HG03139 (cell line): ENCODE measurements at regions not wholly inside any gene's neighbourhood (a gene's known extent, or its start where the extent isn't known, plus 50 kb on each side); places are given as distances from the start of the nearest gene placed in this dataset.
"Not testable (repeated sequence)": the region's sequence is repeated elsewhere in the genome, so short reads cannot be mapped to it uniquely, and the experiment has no call there.

Source experiments
- ATAC-seq: cut with Tn5 transposase; IDR thresholded peaks from one replicate; pipeline ENCODE4 v1.9.1; 2021; ENCODE audit not compliant: unreplicated experiment

DNA sequence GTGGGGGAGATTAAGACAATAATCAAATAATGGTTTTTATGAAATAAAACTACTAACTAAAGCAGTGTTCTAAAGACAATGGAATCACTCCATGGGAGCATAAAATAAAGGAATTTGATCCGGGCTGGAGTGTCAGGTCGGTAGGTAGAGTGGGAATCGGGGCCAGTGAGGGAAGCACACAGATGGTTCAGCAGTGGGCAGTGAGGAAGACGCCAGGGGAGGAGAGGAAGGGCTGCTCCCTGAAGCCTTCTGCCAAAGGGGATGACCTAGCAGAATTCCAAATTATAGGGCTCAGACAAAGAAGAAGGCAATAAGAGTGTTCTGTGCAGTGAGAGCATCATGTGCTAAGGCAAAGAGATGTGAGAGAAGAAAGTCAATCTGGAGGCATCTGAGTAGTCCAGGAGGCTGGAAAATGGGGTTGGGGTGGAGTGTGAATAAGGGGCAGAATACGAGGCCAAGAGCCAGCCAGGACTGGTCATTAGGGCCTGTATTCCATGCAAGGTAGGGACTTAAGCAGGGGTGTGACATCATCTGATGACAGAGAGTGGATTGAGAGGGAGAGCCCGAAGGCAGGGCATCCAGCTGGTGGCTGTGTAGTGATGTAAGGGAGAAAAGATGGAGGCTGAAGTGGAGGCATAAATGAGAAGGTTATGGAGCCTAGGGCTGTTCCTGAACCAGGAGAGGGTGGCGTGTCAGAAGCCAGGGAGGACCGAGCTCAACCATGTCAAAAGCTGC, 137.6 kb downstream of the COPRS start:
- no peak for ATAC-seq

DNA sequence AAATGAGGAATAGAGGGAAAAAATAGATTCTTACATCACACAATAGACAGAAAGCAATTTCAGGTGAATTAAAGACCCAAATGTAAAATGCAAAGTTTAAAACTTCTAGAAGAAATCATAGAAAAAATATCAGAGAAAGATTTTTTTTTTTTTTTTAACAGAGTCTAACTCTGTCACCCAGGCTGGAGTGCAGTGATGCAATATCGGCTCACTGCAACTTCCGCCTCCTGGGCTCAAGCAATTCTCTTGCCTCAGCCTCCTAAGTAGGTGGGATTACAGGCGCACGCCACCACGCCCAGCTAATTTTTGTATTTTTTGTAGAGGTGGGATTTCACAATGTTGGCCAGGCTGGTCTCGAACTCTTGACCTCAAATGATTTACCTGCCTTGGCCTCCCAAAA, 141.8 kb downstream of the COPRS start:
- ATAC-seq = not testable (repeated sequence)

DNA sequence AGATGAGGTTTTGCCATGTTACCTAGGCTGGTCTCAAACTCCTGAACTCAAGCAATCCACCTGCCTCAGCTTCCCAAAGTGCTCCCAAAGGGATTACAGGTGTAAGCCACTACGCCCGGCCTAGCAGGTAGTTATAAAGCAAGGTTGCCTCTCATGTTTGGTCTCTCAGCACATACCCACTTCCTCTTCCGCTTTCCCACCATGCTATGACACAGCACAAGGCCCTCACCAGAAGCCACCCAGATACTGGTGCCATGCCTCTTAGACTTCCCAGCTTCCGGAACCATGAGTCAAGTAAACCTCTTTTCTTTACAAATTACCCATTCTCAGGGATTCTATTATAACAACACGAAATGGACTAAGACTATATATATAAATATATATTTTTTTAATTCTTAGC, 143.6 kb downstream of the COPRS start:
- ATAC-seq = no peak

DNA sequence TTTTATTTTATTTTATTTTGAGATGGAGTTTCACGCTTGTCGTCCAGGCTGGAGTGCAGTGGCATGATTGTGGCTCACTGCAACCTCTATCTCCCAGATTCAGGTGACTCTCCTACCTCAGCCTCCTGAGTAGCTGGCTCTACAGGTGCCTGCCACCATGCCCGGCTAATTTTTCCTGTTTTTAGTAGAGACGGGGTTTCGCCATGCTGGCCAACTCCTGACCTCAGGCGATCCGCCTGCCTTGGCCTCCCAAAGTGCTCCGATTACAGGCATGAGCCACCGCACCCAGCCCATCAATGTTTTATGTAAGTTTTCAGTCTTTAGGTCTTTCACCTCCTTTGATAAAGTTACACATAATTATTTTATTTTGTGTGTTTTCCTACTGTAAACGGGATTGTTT, 154.6 kb downstream of the COPRS start:
- no peak for ATAC-seq

DNA sequence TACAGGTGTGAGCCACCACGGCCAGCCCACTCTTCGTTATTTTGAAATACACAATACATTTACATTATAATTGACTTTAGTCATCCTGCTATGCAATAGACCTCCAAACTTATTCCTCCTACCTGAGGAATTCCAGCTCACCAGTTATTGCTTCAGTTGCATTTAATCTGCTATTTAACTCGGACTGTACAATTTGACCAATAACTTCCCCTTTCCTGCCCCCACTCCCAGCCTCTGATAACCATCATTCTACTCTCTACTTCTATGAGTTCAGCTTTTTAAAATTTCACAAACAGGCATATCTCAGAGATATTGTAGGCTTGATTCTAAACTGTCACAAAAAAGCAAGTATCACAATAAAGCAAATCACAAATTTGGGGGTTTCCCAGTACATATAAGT, 157.0 kb downstream of the COPRS start:
- ATAC-seq = no peak

DNA sequence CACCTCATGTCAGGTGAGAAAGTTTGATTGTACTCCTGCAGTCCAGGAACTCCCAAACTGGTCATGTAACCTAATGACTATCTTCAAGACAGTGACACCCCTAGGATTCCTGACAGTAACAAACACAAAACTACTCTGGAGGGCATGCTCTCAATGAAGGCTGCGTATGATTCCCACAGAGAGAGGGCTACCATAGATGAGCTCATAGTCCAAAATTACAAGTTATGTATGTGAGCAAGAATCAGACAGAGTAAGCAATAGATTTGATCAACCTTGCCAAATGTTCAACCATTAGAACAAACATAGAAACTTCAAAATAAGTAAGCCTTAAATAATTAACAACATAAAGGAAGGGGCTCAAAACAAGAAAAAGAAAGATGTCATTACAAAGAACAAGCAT, 158.1 kb downstream of the COPRS start:
- ATAC-seq = no peak

DNA sequence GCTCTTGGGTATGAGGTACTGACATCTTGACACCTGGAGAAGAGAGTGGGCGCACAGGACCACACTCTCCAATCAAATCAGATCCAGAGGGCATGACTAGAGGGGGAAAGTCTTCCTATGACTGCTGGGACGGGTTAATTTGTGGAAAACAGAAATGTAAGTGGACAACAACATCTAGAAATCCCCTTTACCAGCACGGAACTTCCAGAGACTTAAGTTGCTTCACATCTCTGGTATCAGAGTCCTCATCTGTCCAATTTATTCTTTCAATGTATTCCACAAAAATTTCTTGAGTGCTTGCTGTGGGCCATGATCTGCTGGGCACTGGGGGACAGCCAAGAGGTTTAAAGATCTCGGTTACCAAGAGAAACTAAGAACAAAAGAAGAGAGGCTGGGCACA, 159.2 kb downstream of the COPRS start:
- no peak for ATAC-seq

DNA sequence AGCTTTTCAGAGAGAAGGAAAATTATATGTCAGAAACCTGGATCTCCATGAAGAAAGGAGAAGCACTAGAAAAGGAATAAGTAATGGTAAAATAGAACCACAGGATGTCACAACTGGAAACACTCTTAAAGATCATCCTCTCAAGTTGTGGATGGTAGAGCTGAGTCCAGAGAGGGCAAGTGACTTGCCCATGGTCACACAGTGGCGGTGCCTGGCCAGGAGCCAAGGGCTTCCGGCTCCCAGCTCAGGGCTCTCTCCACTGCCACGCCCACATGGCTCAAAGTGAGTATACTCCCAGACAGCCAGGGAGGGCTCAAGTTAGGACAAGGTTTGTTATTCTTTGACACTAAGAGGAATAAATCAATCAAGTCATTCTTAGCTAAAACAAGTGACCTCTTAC, 159.8 kb downstream of the COPRS start:
- ATAC-seq = no peak

DNA sequence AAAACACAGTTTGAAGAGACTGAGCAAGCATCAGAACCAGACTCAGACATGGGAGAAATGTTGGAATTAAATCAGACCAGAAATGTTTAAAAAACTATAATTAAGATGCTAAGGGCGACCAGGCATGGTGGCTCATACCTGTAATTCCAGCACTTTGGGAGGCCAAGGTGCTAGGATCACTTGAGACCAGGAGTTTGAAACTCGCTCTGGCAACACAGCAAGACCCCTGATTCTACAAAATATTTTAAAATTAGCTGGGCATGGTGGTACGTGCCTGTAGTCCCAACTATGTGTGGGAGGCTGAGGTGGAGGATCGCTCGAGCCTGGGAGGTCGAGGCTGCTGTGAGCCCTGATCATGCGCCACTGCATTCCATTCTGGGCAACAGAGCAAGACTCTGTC, 160.3 kb downstream of the COPRS start:
- no peak for ATAC-seq

DNA sequence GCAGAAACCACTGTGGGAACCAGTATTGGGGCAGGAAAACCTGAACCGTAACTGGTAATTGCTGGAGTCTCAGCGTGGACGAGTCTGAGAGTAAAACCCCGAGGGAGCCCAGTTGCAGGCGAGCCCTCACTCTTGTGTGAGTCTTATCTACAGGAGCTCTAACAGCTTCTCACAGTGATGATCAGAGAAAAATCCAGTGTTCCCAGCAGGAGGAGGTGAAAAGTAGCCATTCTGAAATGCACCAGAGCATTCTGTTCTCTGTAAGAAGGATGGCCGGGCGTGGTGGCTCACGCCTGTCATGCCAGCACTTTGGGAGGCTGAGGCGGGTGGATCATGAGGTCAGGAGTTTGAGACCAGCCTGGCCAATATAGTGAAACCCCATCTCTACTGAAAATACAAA, 161.2 kb downstream of the COPRS start:
- no peak for ATAC-seq

DNA sequence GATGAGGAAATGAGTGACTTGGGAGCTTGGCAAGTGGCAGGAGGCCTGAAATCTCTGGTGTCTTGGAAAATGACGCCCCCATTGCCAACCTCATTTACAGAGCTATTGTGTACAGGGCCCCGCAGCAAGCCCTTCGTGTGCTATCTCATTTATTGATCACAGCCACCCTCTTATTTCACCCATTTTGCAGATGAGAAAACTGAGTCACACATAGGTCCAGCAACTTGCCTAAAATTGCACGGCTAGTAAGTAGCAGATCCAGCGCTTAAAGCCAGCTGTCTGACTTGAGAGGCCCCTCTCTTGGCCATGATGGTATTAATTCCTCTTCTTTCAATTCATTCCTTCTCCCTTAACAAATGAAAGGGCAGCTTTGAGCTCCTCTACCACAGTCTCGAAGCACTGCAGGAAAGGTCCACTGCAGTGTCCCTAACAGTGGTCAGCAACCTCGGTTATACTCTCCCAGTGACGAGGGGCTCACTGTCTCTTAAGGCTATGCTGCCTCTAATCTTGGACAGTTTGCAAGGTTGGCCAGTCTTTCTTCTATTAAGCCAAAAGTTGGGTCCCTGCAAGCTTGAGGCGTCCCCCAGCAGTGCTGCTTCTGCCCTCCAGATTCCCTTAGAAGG, 162.2 kb downstream of the COPRS start:
- ATAC-seq = no peak

DNA sequence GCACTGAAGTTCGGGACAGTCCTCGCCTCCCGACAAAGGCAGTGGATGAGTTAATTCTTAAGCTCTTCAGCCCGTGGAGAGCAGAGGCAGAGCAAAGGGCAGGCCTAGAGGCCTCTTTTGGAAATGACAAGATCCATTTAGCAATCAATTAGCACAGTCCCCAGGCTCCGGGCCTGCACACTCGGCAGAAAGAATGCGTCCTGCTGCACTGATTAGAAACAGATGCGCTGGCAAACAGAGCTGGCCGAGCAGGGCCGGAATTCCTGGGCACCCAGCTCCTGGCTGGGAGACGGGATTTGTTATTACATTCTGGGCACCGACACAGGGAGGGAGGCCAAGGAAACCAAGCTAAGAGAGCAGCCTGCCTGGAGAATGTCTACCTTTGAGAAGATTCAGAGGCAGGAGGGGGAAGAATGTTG, 162.9 kb downstream of the COPRS start:
- ATAC-seq = no peak

DNA sequence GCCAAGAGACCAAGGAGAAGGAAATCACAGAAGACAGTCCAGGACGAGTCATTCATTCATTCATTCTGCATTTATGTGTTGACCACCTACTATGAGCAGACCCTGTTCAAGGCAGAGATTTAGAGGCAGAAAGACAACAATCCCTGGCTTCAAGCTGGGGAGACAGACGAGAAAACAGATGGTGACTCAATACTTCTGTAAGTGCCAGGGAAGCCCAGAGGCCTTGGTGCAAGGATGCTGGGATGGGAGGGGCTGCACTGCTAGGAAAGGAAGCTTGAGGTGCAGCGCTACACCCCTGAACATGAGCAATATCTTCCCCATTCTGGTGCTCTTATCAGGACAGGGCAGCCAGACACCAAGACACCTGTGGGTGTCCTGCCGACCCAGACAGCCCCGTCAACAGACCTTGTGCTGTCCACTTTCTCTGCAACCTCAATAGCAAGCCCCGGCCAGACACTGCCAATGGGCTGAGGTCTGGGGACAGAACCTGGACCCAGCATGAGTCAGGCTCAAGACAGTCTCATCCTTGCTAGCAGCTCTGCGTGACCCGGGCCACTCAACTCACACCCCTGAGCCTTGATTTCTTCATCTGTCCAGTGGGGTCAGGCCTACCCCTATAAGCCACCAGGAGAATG, 163.5 kb downstream of the COPRS start:
- no peak for ATAC-seq

DNA sequence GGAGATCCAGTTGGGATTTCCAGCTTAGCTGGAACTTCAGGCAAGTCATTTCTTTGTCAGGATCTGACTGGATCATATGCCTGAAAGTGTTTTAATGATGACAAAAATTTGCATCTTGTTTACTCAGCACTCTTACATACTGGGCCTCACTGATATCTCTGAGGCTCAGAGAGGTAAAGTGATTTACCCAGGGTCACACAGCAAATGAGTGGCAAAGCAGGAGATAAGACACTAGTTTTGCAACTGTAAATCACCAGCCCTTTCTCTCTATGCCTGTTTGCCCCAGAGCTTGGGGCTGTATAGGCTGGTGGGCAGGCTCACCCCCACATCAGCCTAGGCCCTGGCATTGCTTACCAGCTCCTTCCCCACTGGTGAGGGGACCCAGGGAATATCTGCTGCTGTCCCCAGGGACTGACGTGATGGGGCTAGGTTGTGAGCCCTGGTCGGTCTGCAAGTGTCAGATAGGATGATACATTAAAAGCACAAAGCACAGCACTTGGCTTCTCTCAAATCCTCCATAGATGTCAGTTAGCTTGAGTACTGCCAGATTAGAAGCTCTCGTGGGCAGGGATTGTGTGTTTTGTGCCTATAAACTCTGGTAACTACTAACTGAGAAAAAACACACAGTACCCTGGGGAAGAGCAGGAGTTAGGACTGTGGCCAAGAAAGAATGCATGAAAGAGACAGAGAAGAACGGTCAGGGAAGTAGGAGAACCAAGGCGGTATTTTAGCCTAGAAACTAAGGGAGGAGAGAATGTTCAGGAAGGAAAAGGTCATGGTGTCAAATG, 165.4 kb downstream of the COPRS start:
- ATAC-seq = no peak

DNA sequence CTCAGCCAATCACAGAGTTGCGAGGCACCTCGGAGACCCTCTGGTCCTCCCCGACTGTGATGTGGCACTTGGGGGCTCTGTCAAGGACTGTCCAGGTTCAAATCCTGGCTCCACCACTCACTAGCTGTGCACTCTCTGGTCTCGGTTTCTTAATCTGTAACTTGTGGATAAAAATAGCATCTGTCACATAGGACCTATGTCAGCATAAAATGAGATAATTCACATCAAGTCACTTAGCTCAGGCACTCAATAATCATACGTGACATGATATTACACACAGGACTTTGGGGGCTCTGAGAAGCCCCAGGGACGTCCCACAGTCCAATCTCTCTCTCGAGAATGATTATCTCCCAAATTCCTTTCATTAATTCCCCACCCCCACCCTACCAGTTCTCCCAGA, 166.4 kb downstream of the COPRS start:
- ATAC-seq = no peak

DNA sequence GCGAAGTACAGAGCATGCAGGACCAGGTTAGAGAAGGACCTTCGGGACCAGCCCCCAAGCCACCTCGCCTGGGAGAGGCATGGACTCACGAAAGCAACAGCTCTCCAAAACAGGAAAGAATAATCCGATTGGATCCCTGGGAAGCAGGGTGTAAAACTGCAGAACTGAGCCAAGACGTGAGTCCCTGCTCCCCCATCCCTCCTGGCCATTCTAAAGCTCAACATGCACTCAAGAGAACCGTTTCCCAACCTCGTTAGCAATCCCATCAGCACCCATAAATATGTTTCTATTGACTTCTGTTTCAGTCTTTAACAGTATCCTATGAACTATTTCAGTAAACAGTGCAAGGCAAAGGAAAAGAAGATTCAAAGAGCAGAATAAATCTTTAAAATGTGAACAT, 167.0 kb downstream of the COPRS start:
- ATAC-seq = no peak

DNA sequence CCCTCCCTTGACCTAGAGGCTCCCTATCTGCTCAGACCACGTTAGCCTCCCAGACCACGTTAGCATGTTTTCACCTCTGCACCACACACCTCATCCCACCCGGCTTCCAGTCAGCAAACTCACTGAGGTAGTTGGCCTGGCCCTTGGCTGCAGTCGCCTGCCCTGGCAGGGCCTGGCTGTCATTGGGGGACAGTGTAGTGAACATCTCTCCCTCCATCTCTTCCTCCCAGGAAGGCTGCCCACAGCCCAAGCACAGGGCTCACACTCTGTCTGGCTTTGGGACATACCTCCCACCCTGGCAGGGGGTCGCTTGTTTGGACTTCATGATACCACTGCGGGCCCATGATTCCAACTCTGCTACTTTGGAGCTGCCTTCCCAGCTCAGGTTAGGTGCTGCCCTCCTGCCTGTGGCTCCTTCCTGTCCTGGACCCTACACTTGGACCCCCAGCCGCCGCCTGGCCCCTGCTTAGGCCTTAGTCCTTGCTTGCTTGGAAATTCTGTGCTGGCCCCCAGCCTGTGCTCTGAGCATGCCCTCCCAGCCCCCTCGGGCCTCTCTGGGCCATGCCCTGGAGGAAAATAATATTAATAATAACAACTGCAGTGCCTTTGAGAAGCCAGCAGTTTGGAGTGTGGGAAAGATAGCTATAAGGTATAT, 167.7 kb downstream of the COPRS start:
- ATAC-seq = no peak

DNA sequence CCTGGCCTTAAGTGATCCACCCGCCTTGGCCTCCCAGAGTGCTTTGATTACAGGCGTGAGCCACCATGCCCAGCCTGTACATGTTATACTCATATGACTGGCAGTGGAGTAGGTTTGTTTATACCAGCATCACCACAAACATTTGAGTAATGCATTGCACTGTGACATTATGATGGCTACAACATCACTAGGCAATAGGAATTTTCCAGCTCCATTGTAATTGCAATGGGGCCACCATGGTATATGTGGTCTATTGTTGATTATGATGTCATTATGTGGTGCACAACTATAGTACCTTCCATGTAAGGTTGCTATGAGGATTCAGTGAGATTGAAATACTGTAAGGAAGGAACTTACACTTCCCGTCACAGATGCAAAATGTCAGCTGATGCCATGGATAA, 168.9 kb downstream of the COPRS start:
- ATAC-seq = no peak

DNA sequence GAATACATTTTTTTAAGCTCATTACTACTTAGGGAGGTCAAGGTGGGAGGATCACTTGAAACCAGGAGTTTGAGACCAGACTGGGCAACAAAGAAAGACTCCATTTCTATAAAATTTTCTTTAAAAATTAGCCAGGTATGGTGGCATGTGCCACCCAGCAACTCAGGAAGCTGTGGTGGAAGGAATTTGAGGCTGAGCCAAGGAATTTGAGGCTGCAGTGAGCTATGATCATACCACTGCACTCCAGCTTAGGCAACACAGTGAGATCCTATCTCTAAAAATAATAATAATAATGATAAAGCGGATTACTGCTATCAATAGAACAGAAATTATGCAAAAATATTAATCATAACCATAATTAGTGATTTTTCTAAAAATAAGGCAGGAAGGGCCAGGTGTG, 170.3 kb downstream of the COPRS start:
- ATAC-seq = no peak

DNA sequence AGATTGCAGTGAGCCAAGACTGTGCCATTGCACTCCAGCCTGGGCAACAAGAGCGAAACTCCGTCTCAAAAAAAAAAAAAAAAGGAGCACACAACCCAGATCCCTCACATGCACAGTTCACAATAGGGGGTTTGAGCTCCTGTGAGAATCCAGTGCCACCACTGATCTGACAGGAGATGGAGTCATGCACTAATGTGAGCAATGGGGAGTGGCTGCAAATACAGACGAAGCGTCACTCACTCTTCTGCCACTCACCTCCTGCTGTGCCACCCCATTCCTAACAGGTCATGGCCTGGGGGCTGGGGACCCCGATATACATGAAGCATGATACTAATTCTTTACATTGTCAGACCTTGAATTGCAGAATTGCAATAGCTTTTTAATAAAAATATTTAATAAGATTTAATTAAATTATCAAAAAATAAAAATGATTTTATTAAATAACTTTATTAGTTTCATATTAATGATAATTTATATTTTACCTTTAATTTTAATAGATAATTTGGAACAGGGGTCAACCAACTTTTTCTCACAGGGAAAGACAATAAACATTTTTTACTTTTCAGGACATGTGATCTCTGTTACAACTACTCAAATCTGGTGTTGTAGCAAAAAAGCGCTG, 171.4 kb downstream of the COPRS start:
- no peak for ATAC-seq

DNA sequence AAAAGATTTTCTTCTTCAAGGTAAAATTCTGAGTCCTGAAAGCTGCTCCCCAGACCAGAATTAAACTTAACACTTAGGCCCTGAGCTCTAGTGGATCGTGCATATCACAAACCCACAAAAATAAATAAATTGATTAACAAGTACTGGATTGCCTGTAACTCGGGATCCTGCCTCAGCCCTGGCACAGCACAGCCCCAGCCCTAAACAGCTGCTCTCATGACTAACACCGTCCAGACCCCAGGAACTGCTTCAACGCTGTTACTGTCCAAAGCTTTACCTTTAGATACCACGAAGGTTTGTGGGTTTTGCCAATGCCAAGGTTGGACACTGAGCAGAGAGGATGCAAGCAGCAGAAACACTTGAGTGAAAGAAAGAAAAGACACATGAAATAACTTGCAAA, 172.5 kb downstream of the COPRS start:
- ATAC-seq = no peak
